Upper lobe of left lung (tissue), 6 donors: ENCODE measurements at regions not wholly inside any gene's neighbourhood (a gene's known extent, or its start where the extent isn't known, plus 50 kb on each side); places are given as distances from the start of the nearest gene placed in this dataset.
A peak's percentile ranks its signal among the peaks of the same experiment; 100 is the strongest.
"Not testable (repeated sequence)": the region's sequence is repeated elsewhere in the genome, so short reads cannot be mapped to it uniquely, and the experiment has no call there.

Experiments used
- ATAC-seq, 2 donors: fragments of 200-7000 bp; cut with Tn5 transposase; one replicate each; pipeline ENCODE4 v1.9.1; 2022; ENCODE audit warnings: mild to moderate bottlenecking in 2 of 2, moderate library complexity in 2 of 2; ENCODE audit not compliant: low FRiP score in 2 of 2
- DNase-seq, 2 donors: peaks; one replicate each; pipeline ENCODE4 v3.0.0-alpha.2; 2019 to 2020
- H3K27ac ChIP-seq, 4 donors: fragments of 200-600 bp; sonication (generic); one replicate each; pipeline ENCODE4 v1.5.1; 2016 to 2019
- H3K27me3 ChIP-seq, 4 donors: fragments of 200-600 bp; sonication (generic); one replicate each; pipeline ENCODE4 v1.5.1; 2017 to 2019
- H3K36me3 ChIP-seq, 4 donors: fragments of 200-600 bp; sonication (generic); one replicate each; pipeline ENCODE4 v1.5.1; 2016 to 2019
- H3K4me1 ChIP-seq, 4 donors: fragments of 200-600 bp; sonication (generic); one replicate each; pipeline ENCODE4 v1.5.1; 2018 to 2019
- H3K4me3 ChIP-seq, 4 donors: fragments of 200-600 bp; sonication (generic); one replicate each; pipeline ENCODE4 v1.5.1; 2017 to 2019; ENCODE audit warnings: mild to moderate bottlenecking in 2 of 4, moderate library complexity in 1 of 4
- H3K9me3 ChIP-seq, 4 donors: fragments of 200-600 bp; sonication (generic); one replicate each; pipeline ENCODE4 v1.5.1; 2018 to 2019
- EP300 ChIP-seq, 4 donors: sonication (generic); formaldehyde crosslinking; IDR thresholded peaks; one replicate each; pipeline ENCODE4 v1.5.1; 2017; ENCODE audit warnings: antibody characterized with exemption in 4 of 4, control low read depth in 2 of 4
- POLR2A ChIP-seq, 4 donors: fragments of 450-650 bp; IDR thresholded peaks; one replicate each; pipeline ENCODE4 v1.5.1; 2016 to 2017; ENCODE audit warnings: antibody characterized with exemption in 4 of 4, mild to moderate bottlenecking in 2 of 4
- POLR2AphosphoS5 ChIP-seq, 2 donors: sonication (generic); formaldehyde crosslinking; IDR thresholded peaks; one replicate each; pipeline ENCODE4 v1.5.1; 2017; ENCODE audit warnings: antibody characterized with exemption in 2 of 2
- WGBS, 2 donors: methylation state at CpG; one replicate each; pipeline ENCODE4 v1.1.5; 2017 to 2018; 5-methylcytosine and 5-hydroxymethylcytosine counted together
- TF ChIP-seq, protein P1 (sequence below), 6 experiments: fragments of 450-650 bp in 4 of 6; fragments of 200-600 bp in 2 of 6; sonication (generic) in 2 of 6; IDR thresholded peaks; one replicate each; pipeline ENCODE4 v1.5.1; 2016 to 2019; ENCODE audit warnings: antibody characterized with exemption in 6 of 6
- donor health status: DM: no; HTN: no; CAD: no; lungs with moderate emphysema.
- donor health status: DM: no; HTN: yes; CAD: no; lungs with severe emphysema.

DNA sequence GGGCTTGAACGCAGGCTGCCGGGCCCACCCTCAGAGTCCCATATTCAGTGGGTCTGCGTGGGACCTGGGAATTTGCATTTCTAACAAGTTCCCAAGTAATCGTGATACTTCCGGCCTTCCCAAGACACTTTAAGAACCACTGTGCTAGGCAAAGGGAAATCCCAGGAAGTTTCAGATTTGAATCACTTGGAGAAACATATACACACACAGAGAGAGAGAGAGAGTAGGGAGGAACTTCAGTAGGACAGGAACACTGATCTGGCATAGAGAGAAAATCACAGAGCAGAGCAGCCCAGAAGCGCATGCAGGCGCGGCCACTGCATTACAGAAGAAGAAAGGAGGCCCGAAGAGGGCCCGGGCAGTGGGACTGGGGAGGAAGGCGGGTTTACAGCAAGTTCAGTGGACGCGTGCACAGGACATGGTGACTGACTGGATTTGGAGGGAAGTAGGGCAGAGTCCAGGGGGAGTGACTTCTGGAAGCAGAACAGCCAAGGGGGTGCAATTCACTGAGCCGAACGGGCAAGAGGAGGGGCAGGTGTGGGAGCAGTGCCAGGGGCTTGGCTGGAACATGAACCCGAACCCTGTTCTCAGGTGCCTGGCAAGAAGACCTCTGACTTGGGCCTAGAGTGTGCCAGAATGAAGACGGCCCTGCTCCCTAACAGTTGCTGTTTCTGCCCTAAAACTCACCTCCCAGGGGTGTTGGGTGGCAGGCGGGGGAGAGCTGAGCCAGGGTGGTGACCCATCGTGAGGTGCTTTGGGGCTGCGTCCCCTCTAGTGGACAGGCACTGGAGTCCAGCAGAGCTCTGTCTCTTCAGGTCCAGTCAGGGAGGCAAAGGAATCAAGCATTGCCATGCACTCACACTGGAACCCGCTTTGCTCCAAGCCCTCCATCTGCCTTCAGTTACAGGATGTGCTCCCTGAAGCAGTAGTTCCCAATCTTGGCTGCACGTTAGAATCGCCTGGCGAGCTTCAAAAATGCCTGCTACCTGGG is 101.3 kb upstream of the HES1 start:
- TF ChIP-seq, protein P1, sequence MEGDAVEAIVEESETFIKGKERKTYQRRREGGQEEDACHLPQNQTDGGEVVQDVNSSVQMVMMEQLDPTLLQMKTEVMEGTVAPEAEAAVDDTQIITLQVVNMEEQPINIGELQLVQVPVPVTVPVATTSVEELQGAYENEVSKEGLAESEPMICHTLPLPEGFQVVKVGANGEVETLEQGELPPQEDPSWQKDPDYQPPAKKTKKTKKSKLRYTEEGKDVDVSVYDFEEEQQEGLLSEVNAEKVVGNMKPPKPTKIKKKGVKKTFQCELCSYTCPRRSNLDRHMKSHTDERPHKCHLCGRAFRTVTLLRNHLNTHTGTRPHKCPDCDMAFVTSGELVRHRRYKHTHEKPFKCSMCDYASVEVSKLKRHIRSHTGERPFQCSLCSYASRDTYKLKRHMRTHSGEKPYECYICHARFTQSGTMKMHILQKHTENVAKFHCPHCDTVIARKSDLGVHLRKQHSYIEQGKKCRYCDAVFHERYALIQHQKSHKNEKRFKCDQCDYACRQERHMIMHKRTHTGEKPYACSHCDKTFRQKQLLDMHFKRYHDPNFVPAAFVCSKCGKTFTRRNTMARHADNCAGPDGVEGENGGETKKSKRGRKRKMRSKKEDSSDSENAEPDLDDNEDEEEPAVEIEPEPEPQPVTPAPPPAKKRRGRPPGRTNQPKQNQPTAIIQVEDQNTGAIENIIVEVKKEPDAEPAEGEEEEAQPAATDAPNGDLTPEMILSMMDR (IDR thresholded peaks at IDR 0.05), result no peak
- no peak for TF ChIP-seq POLR2AphosphoS5 (IDR thresholded peaks at IDR 0.05)
- no peak for TF ChIP-seq POLR2A (IDR thresholded peaks at IDR 0.05)
- H3K27ac ChIP-seq, result no peak overlapping the region
- H3K4me3 ChIP-seq, result no peak overlapping the region
- H3K9me3 ChIP-seq, result no peaks in the 10 kb centered on the region
- no peak for DNase-seq
- no peak for ATAC-seq
- peaks cover 0 to 9% (median 7%) of the 10 kb centered on the region in 4 donors for H3K4me1 ChIP-seq
- no peaks in the 10 kb centered on the region for H3K36me3 ChIP-seq
- WGBS, 2 donors, result 83% methylated on average over 24 of the region's 24 CpGs
- no peaks in the 10 kb centered on the region for H3K27me3 ChIP-seq

DNA sequence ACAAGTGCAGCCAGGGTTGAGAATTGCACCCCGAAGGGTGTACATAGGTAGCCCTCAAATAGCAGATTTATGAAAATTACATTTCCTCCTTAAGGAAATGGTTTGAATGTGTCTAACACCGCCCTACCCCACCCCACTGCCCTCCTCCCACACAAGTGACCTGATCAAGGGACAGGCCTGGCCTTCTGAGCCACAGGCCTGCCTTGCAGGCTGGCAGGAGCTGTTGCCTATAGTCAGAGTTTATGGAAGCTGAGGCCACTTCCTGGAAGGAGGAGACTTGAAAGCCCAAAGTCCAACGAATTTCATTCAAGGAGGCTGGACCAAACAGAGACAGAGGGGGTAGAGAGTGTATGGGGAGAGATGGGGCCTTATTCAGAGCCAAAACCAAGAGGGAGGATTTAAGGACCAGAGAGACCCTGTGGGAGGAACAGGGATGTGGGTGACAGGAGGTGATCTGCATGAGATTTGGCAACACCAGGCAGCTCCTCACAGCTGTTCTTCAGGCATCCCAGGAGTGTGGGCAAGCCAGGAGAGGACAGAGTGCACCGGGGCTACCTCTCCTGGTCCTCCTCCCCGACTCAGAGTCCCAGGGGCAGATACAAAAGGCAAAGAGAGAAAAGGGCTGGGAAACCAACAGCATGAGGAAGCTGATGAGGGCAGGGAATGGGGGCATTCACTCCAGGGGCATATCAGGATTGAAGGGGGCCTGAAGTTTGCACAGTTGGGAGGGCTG is 100.4 kb upstream of the HES1 start:
- ATAC-seq (no peak), DNase-seq (no peak)
- H3K9me3 ChIP-seq, result no peaks in the 10 kb centered on the region
- no peak overlapping the region for H3K4me3 ChIP-seq
- H3K27me3 ChIP-seq, result no peaks in the 10 kb centered on the region
- H3K27ac ChIP-seq, result no peak overlapping the region
- TF ChIP-seq, protein P1 (IDR thresholded peaks at IDR 0.05), result no peak
- TF ChIP-seq EP300 (IDR thresholded peaks at IDR 0.05) (no peak), POLR2A (IDR thresholded peaks at IDR 0.05) (no peak), POLR2AphosphoS5 (IDR thresholded peaks at IDR 0.05) (no peak)
- H3K4me1 ChIP-seq, result peaks cover 0 to 9% (median 7%) of the 10 kb centered on the region in 4 donors
- no peaks in the 10 kb centered on the region for H3K36me3 ChIP-seq
- WGBS, 2 donors, result 68 to 72% methylated on average over 4 to 5 of the region's 5 CpGs

DNA sequence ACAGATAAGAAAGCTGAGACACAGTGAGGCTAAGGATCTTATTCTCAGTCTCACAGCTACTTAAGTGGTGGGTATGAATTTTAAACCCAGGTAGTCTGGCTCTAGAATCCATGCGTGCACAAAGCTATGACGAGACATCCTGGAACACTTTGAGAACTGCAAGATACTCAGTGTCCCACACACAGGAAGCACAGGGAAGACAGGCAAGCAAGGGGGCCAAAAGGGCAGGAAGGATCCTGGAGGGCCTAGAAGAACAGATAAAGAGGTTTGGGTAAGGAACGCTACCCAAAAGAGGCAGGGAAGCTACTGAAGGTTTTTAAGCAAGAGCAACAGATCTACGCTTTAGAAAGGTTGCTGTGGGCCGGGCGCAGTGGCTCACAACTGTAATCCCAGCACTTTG is 99.1 kb upstream of the HES1 start:
- Histone ChIP-seq H3K36me3 (no peaks in the 10 kb centered on the region), H3K4me3 (no peak overlapping the region), H3K27me3 (no peaks in the 10 kb centered on the region), H3K9me3 (no peaks in the 10 kb centered on the region), H3K27ac (no peak overlapping the region), H3K4me1 (peaks cover 0 to 9% (median 7%) of the 10 kb centered on the region in 4 donors)
- WGBS, 2 donors, result 84 to 92% methylated on average over 6 of the region's 6 CpGs
- TF ChIP-seq, protein P1 (IDR thresholded peaks at IDR 0.05), result no peak
- TF ChIP-seq POLR2AphosphoS5 (IDR thresholded peaks at IDR 0.05) (peak in 1 of 2 donors; percentile 21), EP300 (IDR thresholded peaks at IDR 0.05) (peak in 1 of 4 donors; percentile 81)
- no peak for DNase-seq
- ATAC-seq, result no peak

DNA sequence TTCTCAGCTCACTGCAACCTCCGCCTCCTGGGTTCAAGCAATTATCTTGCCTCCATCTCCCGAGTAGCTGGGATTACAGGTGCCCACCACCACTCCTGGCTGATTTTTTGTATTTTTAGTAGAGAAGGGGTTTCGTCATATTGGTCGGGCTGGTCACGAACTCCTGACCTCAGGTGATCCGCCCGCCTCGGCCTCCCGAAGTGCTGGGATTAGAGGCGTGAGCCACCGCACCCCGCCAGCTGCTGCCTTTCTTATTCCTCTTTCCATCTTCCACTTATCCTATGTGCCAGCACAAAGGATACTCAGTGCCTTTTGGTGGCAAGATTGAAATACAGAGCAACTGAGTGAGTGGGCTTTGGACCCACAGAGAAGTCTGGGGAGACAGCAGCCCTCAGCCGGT is 97.6 kb upstream of the HES1 start:
- H3K4me3 ChIP-seq, ATAC-seq: not testable (repeated sequence)

DNA sequence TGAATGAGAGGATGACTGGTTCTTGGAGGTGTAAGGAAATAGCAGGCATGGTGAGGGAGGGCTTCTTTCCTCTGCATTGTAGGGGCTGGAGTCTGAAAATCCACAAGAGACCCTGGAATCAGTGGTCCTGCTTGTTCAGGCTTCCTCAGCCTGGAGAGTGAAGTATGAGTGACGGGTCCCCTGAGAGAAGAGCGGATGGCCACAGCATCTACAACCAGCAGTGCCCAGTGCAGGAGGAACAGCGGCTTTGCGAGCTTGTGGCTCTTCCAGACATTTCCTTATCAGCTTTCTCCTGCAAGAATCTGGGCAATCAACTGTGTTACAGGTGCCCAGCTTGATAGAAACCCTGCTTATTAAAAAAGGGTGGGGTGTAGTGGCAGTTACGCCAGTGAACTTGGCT is 97.0 kb upstream of the HES1 start:
- no peak overlapping the region for H3K27ac ChIP-seq
- H3K36me3 ChIP-seq, result no peaks in the 10 kb centered on the region
- TF ChIP-seq, protein P1 (IDR thresholded peaks at IDR 0.05), result no peak
- peaks cover 0 to 9% (median 3%) of the 10 kb centered on the region in 4 donors for H3K4me1 ChIP-seq
- ATAC-seq, result no peak
- H3K4me3 ChIP-seq, result no peak overlapping the region
- no peak for DNase-seq
- no peaks in the 10 kb centered on the region for H3K9me3 ChIP-seq
- WGBS, 2 donors, result 87 to 95% methylated on average over 5 of the region's 5 CpGs
- no peaks in the 10 kb centered on the region for H3K27me3 ChIP-seq

More for the DNA sequence above, 97.6 kb upstream of the HES1 start:
- H3K27me3 ChIP-seq, H3K9me3 ChIP-seq, H3K36me3 ChIP-seq, H3K4me1 ChIP-seq, H3K27ac ChIP-seq: not testable (repeated sequence)
- peak in 1 of 2 donors; percentile 57 for DNase-seq
- WGBS, 2 donors, result 86 to 89% methylated on average over 13 of the region's 13 CpGs
